ENCODE measurements at regions not wholly inside any gene's neighbourhood (a gene's known extent, or its start where the extent isn't known, plus 50 kb on each side); places are given as distances from the start of the nearest gene placed in this dataset.

- TF ChIP-seq CTCF (IDR thresholded peaks at IDR 0.05) (no peak), POLR2A (IDR thresholded peaks at IDR 0.05) (no peak)
These were observed 298.4 kb downstream of the FSIP2 start for GRCh38 chr2:186036862-186037449.

Data from esophagus squamous epithelium (tissue), 4 donors.